Common myeloid progenitor, CD34-positive (primary cell): ENCODE measurements at regions not wholly inside any gene's neighbourhood (a gene's known extent, or its start where the extent isn't known, plus 50 kb on each side); places are given as distances from the start of the nearest gene placed in this dataset.

Experiments used
- CTCF ChIA-PET: fragments of 350-600 bp; sonication (Branson Sonifier 250); formaldehyde crosslinking; loops from one replicate; lab custom pipeline; 2021; ENCODE audit warnings: antibody characterized with exemption; lab: Charles Lee
- POLR2A ChIA-PET: fragments of 350-600 bp; sonication (Branson Sonifier 250); formaldehyde crosslinking; loops from one replicate; lab custom pipeline; 2021; ENCODE audit warnings: antibody characterized with exemption; lab: Charles Lee
- DNase-seq, 3 donors: peaks; one replicate each; pipeline versions ENCODE4 v3.0.0 to v3.0.0-alpha.2; 2013
- H3K27ac ChIP-seq, 2 experiments: 1 replicate in 1 of 2; 2 replicates in 1 of 2; pipeline ENCODE4 v1.7.0; 2013; ENCODE audit warnings: inconsistent platforms in 2 of 2, low read length in 2 of 2, mild to moderate bottlenecking in 2 of 2, low read depth in 1 of 2, moderate library complexity in 1 of 2; ENCODE audit not compliant: severe bottlenecking in 2 of 2, insufficient read depth in 1 of 2, poor library complexity in 1 of 2
- H3K27me3 ChIP-seq, 5 experiments: replicated peaks in 2 of 5; 1 replicate in 3 of 5; 2 replicates in 2 of 5; pipeline versions ENCODE4 v1.6.1 to v1.7.0; 2013; ENCODE audit warnings: low read length in 4 of 5, mild to moderate bottlenecking in 2 of 5, moderate library complexity in 2 of 5, inconsistent platforms in 1 of 5; ENCODE audit not compliant: insufficient read depth in 5 of 5, control insufficient read depth in 4 of 5
- H3K36me3 ChIP-seq, 4 experiments: 1 replicate in 2 of 4; 2 replicates in 2 of 4; pipeline versions ENCODE4 v1.6.1 to v1.7.0; 2013; ENCODE audit warnings: low read length in 3 of 4, control low read depth in 1 of 4, mild to moderate bottlenecking in 1 of 4; ENCODE audit not compliant: control insufficient read depth in 4 of 4, insufficient read depth in 4 of 4
- H3K4me1 ChIP-seq, 4 experiments: 1 replicate in 3 of 4; 2 replicates in 1 of 4; pipeline versions ENCODE4 v1.6.1 to v1.7.1; 2013; ENCODE audit warnings: low read length in 3 of 4, mild to moderate bottlenecking in 3 of 4, control low read depth in 1 of 4, inconsistent platforms in 1 of 4, moderate library complexity in 1 of 4; ENCODE audit not compliant: control insufficient read depth in 4 of 4, insufficient read depth in 4 of 4; ENCODE audit errors: control extremely low read depth in 1 of 4
- H3K4me3 ChIP-seq, 7 experiments: 1 replicate in 4 of 7; 2 replicates in 3 of 7; pipeline versions ENCODE4 v1.5.1 to v1.7.0; 2013; ENCODE audit warnings: mild to moderate bottlenecking in 7 of 7, low read length in 6 of 7, moderate library complexity in 6 of 7, inconsistent platforms in 2 of 7, low read depth in 2 of 7, control low read depth in 1 of 7; ENCODE audit not compliant: insufficient read depth in 4 of 7, control insufficient read depth in 1 of 7; ENCODE audit errors: extremely low read depth in 1 of 7
- H3K9me3 ChIP-seq, 5 experiments: 1 replicate in 4 of 5; 2 replicates in 1 of 5; pipeline versions ENCODE4 v1.6.1 to v1.7.1; 2013; ENCODE audit warnings: low read length in 4 of 5, mild to moderate bottlenecking in 2 of 5, inconsistent platforms in 1 of 5, low read depth in 1 of 5, moderate library complexity in 1 of 5; ENCODE audit not compliant: control insufficient read depth in 4 of 5, insufficient read depth in 2 of 5; ENCODE audit errors: control extremely low read depth in 1 of 5
- WGBS: methylation state at CpG from one replicate; pipeline ENCODE4 v1.1.5; 2013; ENCODE audit not compliant: insufficient coverage; 5-methylcytosine and 5-hydroxymethylcytosine counted together

DNA sequence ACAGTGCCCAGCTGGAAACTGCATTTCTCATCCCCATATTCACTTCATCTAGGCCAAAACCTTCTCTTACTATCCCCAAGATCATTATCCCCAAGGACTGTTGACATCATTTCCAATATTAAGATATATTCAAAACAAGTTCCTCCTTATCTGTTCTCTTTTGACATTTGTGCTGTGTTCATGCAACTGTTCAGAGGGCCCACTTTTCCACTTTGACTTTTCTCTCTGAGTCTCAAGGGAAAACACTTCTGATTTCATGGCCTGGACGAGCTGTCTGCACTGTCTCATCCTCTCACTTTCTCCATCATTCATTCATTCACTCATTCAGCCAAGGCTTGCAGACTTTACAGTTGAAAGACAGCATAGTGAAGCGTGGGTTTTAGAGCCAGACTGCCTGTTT, 173.7 kb upstream of the DAPK1 start:
- H3K27ac ChIP-seq, result no peak overlapping the region
- no peaks in the 10 kb centered on the region for H3K36me3 ChIP-seq
- H3K9me3 ChIP-seq, result no peaks in the 10 kb centered on the region
- WGBS, result 83% methylated on average over 2 of the region's 2 CpGs
- POLR2A ChIA-PET, result no interaction called here
- H3K4me3 ChIP-seq, result no peak overlapping the region
- CTCF ChIA-PET, result interaction anchor here (0.6 to 6.7 kb wide), 7 partner anchors 10 to 909 kb away, joined by 3 to 46 read pairs (median 4); no protein-coding TSS in a partner anchor
- DNase-seq, result no peak
- no peaks in the 10 kb centered on the region for H3K4me1 ChIP-seq
- peaks cover 0 to 8% (median 0%) of the 10 kb centered on the region in 5 experiments for H3K27me3 ChIP-seq

- no CpG with 5 or more reads among the region's 5 CpGs for WGBS
- Histone ChIP-seq H3K27me3 (peaks cover 0 to 8% (median 0%) of the 10 kb centered on the region in 5 experiments), H3K36me3 (no peaks in the 10 kb centered on the region), H3K27ac (no peak overlapping the region), H3K4me1 (no peaks in the 10 kb centered on the region), H3K9me3 (no peaks in the 10 kb centered on the region), H3K4me3 (no peak overlapping the region)
- ChIA-PET CTCF (interaction anchor here (0.9 to 6.7 kb wide), 8 partner anchors 11 to 910 kb away, joined by 3 to 46 read pairs (median 6); no protein-coding TSS in a partner anchor), POLR2A (no interaction called here)
- peak; percentile 40 to 72 (median 65) for DNase-seq
Observed at GRCh38 chr9:87324613-87325194, 173.0 kb upstream of the DAPK1 start.

DNA sequence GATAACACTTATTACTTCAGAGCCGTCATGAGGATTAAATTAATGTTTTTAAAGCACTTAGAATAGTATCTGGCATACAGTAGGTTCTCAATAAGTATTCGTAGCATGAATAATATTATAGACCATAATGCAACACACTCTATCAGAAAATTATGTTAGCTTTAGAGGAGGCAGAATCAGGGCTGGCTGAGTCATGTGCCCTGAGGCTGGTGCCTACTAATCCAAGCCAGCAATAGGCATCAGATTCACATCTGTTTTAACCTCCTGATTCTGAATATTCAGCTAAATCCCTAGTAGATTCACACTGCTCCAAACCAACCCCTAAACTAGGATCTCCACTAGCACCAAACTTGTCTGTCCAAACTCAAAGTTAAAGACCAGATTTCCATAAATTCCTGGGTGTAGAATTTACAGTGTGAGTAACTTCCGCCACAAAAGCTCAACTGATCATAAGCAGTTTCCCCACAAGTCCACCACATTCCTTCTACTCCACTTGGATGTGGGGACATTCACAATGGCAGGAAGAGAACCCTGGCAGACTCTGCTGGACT, 170.0 kb upstream of the DAPK1 start:
- no peak overlapping the region for H3K27ac ChIP-seq
- H3K4me3 ChIP-seq, result no peak overlapping the region
- no peaks in the 10 kb centered on the region for H3K4me1 ChIP-seq
- peaks cover 3 to 8% (median 6%) of the 10 kb centered on the region in 5 experiments for H3K9me3 ChIP-seq
- H3K36me3 ChIP-seq, result no peaks in the 10 kb centered on the region
- peaks cover 0 to 8% (median 0%) of the 10 kb centered on the region in 5 experiments for H3K27me3 ChIP-seq
- DNase-seq, result no peak
- CTCF ChIA-PET, result no interaction called here
- no CpG with 5 or more reads among the region's 3 CpGs for WGBS
- POLR2A ChIA-PET, result no interaction called here

- H3K36me3 ChIP-seq, result no peaks in the 10 kb centered on the region
- peaks cover 3 to 12% (median 9%) of the 10 kb centered on the region in 4 experiments for H3K4me1 ChIP-seq
- peaks cover 0 to 11% (median 5%) of the 10 kb centered on the region in 5 experiments for H3K27me3 ChIP-seq
- POLR2A ChIA-PET, result no interaction called here
- H3K4me3 ChIP-seq, result no peak overlapping the region
- CTCF ChIA-PET, result no interaction called here
- peaks cover 3 to 8% (median 6%) of the 10 kb centered on the region in 5 experiments for H3K9me3 ChIP-seq
- DNase-seq, result no peak
- WGBS, result 100% methylated on average over 3 of the region's 6 CpGs
- H3K27ac ChIP-seq, result no peak overlapping the region
Observed at GRCh38 chr9:87333802-87334201, 163.9 kb upstream of the DAPK1 start.

DNA sequence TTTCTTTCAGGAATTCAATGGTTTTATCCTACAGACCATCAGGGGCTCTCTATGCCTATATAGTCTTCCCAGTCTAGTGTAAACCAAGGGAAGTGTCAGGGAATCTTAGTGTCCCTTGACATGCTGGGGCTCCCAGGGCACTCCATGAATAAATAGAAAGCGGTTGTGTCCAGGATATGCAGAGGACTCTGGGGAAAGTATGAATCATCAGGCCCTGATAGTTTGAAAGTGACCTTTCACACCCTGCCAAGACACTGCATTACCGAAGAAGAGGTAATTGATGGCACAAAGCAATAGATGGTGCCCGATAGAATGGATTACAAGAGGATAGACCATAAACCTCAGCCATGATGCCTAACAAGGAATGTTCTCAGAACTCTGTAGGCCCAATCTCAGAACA, 163.3 kb upstream of the DAPK1 start:
- ChIA-PET CTCF (interaction anchor here (2.2 kb wide), 1 partner anchor 165 kb away, joined by 11 read pairs; no protein-coding TSS in a partner anchor), POLR2A (no interaction called here)
- H3K4me3 ChIP-seq, result no peak overlapping the region
- H3K27me3 ChIP-seq, result peaks cover 0 to 11% (median 5%) of the 10 kb centered on the region in 5 experiments
- H3K27ac ChIP-seq, result no peak overlapping the region
- 100% methylated on average over 3 of the region's 3 CpGs for WGBS
- H3K9me3 ChIP-seq, result peaks cover 3 to 8% (median 6%) of the 10 kb centered on the region in 5 experiments
- no peak for DNase-seq
- no peaks in the 10 kb centered on the region for H3K36me3 ChIP-seq
- H3K4me1 ChIP-seq, result peaks cover 3 to 12% (median 9%) of the 10 kb centered on the region in 4 experiments

DNA sequence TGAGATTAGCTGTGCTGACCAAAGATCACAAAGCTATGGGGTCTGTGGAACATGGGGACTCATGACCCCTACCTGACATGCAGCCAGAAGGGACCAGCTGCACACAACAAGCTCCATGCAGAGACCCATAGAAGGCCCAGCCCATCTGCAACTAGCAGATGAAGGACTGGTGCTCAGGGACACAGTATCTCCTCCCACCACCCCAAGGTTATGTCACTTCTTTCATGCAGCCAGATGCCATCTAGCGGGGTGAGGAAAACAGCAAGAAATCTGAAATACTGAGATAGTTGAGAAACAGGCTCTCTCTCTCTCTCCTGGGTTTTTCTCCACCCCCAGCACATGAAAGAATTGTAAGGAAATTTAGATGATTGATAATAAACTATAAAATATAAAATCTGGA, 161.3 kb upstream of the DAPK1 start:
- Histone ChIP-seq H3K4me3 (no peak overlapping the region), H3K27ac (no peak overlapping the region), H3K27me3 (peaks cover 0 to 11% (median 5%) of the 10 kb centered on the region in 5 experiments), H3K4me1 (peaks cover 3 to 12% (median 9%) of the 10 kb centered on the region in 4 experiments), H3K36me3 (no peaks in the 10 kb centered on the region), H3K9me3 (peaks cover 0 to 7% (median 3%) of the 10 kb centered on the region in 5 experiments)
- DNase-seq, result peak; percentile 48 to 74 (median 64)
- no CpG with 5 or more reads among the region's 1 CpG for WGBS
- CTCF ChIA-PET, result interaction anchor here (0.7 to 2.2 kb wide), 5 partner anchors 163 to 338 kb away, joined by 3 to 11 read pairs (median 6); no protein-coding TSS in a partner anchor
- POLR2A ChIA-PET, result no interaction called here

GRCh38 chr9:87336914-87337333, 160.7 kb upstream of the DAPK1 start:
- peaks cover 0 to 2% (median 0%) of the 10 kb centered on the region in 5 experiments for H3K9me3 ChIP-seq
- H3K27ac ChIP-seq, result no peak overlapping the region
- DNase-seq, result peak; percentile 79 to 86 (median 85)
- H3K4me1 ChIP-seq, result peaks cover 3 to 12% (median 9%) of the 10 kb centered on the region in 4 experiments
- no peaks in the 10 kb centered on the region for H3K36me3 ChIP-seq
- POLR2A ChIA-PET, result no interaction called here
- H3K4me3 ChIP-seq, result peak overlapping the region in 6 of 7 experiments; percentile 40 to 80 (median 60)
- CTCF ChIA-PET, result interaction anchor here (0.8 to 2.8 kb wide), 12 partner anchors 9 to 479 kb away, joined by 3 to 27 read pairs (median 6); partner anchors contain the start of gene DAPK1
- WGBS, result 3% methylated on average over 10 of the region's 12 CpGs
- H3K27me3 ChIP-seq, result peaks cover 0 to 11% (median 5%) of the 10 kb centered on the region in 5 experiments
